IMR-90 (cell line): ENCODE measurements at regions not wholly inside any gene's neighbourhood (a gene's known extent, or its start where the extent isn't known, plus 50 kb on each side); places are given as distances from the start of the nearest gene placed in this dataset.

Experiments used
- MXI1 ChIP-seq: IDR thresholded peaks from 2 replicates; pipeline ENCODE4 v1.6.1; 2012; ENCODE audit warnings: low read depth, mild to moderate bottlenecking, low read length, moderate library complexity, borderline replicate concordance

GRCh38 chr5:83418356-83419321 is 52.9 kb upstream of the VCAN start (continued):
- TF ChIP-seq MXI1 = no peak
